CD4-positive, alpha-beta memory T cell (primary cell): ENCODE measurements at regions not wholly inside any gene's neighbourhood (a gene's known extent, or its start where the extent isn't known, plus 50 kb on each side); places are given as distances from the start of the nearest gene placed in this dataset.

Source experiments
- CTCF ChIA-PET: fragments of 350-600 bp; sonication (Branson Sonifier 250); formaldehyde crosslinking; loops from one replicate; lab custom pipeline; 2021; ENCODE audit warnings: inconsistent platforms; ENCODE audit not compliant: partially characterized antibody; lab: Charles Lee
- POLR2A ChIA-PET: fragments of 350-600 bp; sonication (Branson Sonifier 250); formaldehyde crosslinking; loops from one replicate; lab custom pipeline; 2021; ENCODE audit not compliant: partially characterized antibody; lab: Charles Lee
- DNase-seq, 5 donors: peaks; one replicate each; pipeline versions ENCODE4 v3.0.0 to v3.0.0-alpha.2; 2020 to 2022; ENCODE audit warnings: mixed read lengths in 1 of 5
- H3K27ac ChIP-seq: one replicate; pipeline ENCODE4 v1.7.0; 2013; ENCODE audit warnings: low read depth, low read length
- H3K27me3 ChIP-seq: 2 replicates; pipeline ENCODE4 v1.7.0; 2013; ENCODE audit warnings: mild to moderate bottlenecking, low read length, moderate library complexity; ENCODE audit not compliant: insufficient read depth
- H3K36me3 ChIP-seq: 2 replicates; pipeline ENCODE4 v1.7.0; 2013; ENCODE audit warnings: mild to moderate bottlenecking, low read length, moderate library complexity; ENCODE audit not compliant: insufficient read depth
- H3K4me1 ChIP-seq: 2 replicates; pipeline ENCODE4 v1.7.0; 2013; ENCODE audit warnings: mild to moderate bottlenecking, low read length, moderate library complexity; ENCODE audit not compliant: insufficient read depth
- H3K4me3 ChIP-seq, 2 donors: one replicate each; pipeline ENCODE4 v1.7.0; 2013; ENCODE audit warnings: low read length in 2 of 2, mild to moderate bottlenecking in 1 of 2
- H3K9me3 ChIP-seq, 2 donors: one replicate each; pipeline ENCODE4 v1.7.0; 2013; ENCODE audit warnings: low read length in 2 of 2, control low read depth in 1 of 2; ENCODE audit not compliant: control insufficient read depth in 1 of 2
- H3K27ac Mint-ChIP-seq, 7 donors: one replicate each; pipeline ENCODE4 v1.8.0; 2020 to 2021; ENCODE audit warnings: mixed read lengths in 7 of 7, mild to moderate bottlenecking in 6 of 7, inconsistent platforms in 3 of 7, moderate library complexity in 3 of 7
- H3K27me3 Mint-ChIP-seq, 2 donors: one replicate each; pipeline ENCODE4 v1.8.0; 2020 to 2021; ENCODE audit warnings: mixed read lengths in 2 of 2
- H3K36me3 Mint-ChIP-seq, 2 donors: one replicate each; pipeline ENCODE4 v1.8.0; 2020 to 2021; ENCODE audit warnings: mixed read lengths in 2 of 2, inconsistent platforms in 1 of 2, mild to moderate bottlenecking in 1 of 2
- H3K4me1 Mint-ChIP-seq, 4 donors: one replicate each; pipeline ENCODE4 v1.8.0; 2020 to 2021; ENCODE audit warnings: mixed read lengths in 4 of 4, mild to moderate bottlenecking in 1 of 4
- H3K4me3 Mint-ChIP-seq, 8 donors: one replicate each; pipeline ENCODE4 v1.8.0; 2020 to 2021; ENCODE audit warnings: mixed read lengths in 8 of 8, mild to moderate bottlenecking in 7 of 8, moderate library complexity in 6 of 8, inconsistent platforms in 3 of 8
- H3K9me3 Mint-ChIP-seq, 8 donors: one replicate each; pipeline ENCODE4 v1.8.0; 2020 to 2021; ENCODE audit warnings: mixed read lengths in 8 of 8, mild to moderate bottlenecking in 5 of 8, inconsistent platforms in 3 of 8, moderate library complexity in 1 of 8
- intact Hi-C: fragments of 100-400 bp; cut with micrococcal nuclease; formaldehyde crosslinking; loops from one replicate; pipeline ENCODE4 v1.15.1; 2023

- Histone ChIP-seq H3K4me1 (no peaks in the 10 kb centered on the region), H3K27ac (no peak overlapping the region), H3K27me3 (no peaks in the 10 kb centered on the region), H3K4me3 (no peak overlapping the region), H3K9me3 (no peaks in the 10 kb centered on the region), H3K36me3 (no peaks in the 10 kb centered on the region)
- POLR2A ChIA-PET, result no interaction called here
- intact Hi-C loops, result no loop called here
- H3K36me3 Mint-ChIP-seq, result no peaks in the 10 kb centered on the region
- peaks cover 0 to 2% (median 0%) of the 10 kb centered on the region in 4 donors for H3K4me1 Mint-ChIP-seq
- peaks cover 9 to 10% of the 10 kb centered on the region in 2 donors for H3K27me3 Mint-ChIP-seq
- no peak overlapping the region for H3K4me3 Mint-ChIP-seq
- no peak overlapping the region for H3K27ac Mint-ChIP-seq
- CTCF ChIA-PET, result no interaction called here
- peaks cover 0 to 3% (median 0%) of the 10 kb centered on the region in 8 donors for H3K9me3 Mint-ChIP-seq
- no peak for DNase-seq
These were observed 130.9 kb upstream of the TMEM161B start for GRCh38 chr5:88399561-88399960.

GRCh38 chr5:88398316-88398715 is 129.7 kb upstream of the TMEM161B start:
- intact Hi-C loops, result no loop called here
- no peaks in the 10 kb centered on the region for H3K36me3 Mint-ChIP-seq
- Histone ChIP-seq H3K27me3 (no peaks in the 10 kb centered on the region), H3K4me3 (no peak overlapping the region), H3K36me3 (no peaks in the 10 kb centered on the region), H3K4me1 (no peaks in the 10 kb centered on the region), H3K9me3 (no peaks in the 10 kb centered on the region), H3K27ac (no peak overlapping the region)
- no peak overlapping the region for H3K27ac Mint-ChIP-seq
- H3K4me1 Mint-ChIP-seq, result peaks cover 0 to 2% (median 0%) of the 10 kb centered on the region in 4 donors
- no peak overlapping the region for H3K4me3 Mint-ChIP-seq
- DNase-seq, result no peak
- peaks cover 0 to 3% (median 0%) of the 10 kb centered on the region in 8 donors for H3K9me3 Mint-ChIP-seq
- peaks cover 11 to 12% of the 10 kb centered on the region in 2 donors for H3K27me3 Mint-ChIP-seq
- ChIA-PET POLR2A (no interaction called here), CTCF (no interaction called here)

GRCh38 chr5:88396751-88397281 is 128.2 kb upstream of the TMEM161B start:
- Mint-ChIP-seq H3K9me3 (peaks cover 0 to 3% (median 0%) of the 10 kb centered on the region in 8 donors), H3K4me3 (no peak overlapping the region), H3K27ac (no peak overlapping the region), H3K4me1 (peaks cover 0 to 2% (median 0%) of the 10 kb centered on the region in 4 donors), H3K27me3 (peaks cover 11 to 12% of the 10 kb centered on the region in 2 donors), H3K36me3 (no peaks in the 10 kb centered on the region)
- no peaks in the 10 kb centered on the region for H3K27me3 ChIP-seq
- DNase-seq, result no peak
- no peaks in the 10 kb centered on the region for H3K9me3 ChIP-seq
- no peaks in the 10 kb centered on the region for H3K36me3 ChIP-seq
- CTCF ChIA-PET, result interaction anchor here (0.6 to 1.5 kb wide), 2 partner anchors 13 to 52 kb away, joined by 3 to 4 read pairs; no protein-coding TSS in a partner anchor
- H3K4me1 ChIP-seq, result no peaks in the 10 kb centered on the region
- no peak overlapping the region for H3K4me3 ChIP-seq
- intact Hi-C loops, result no loop called here
- H3K27ac ChIP-seq, result no peak overlapping the region
- POLR2A ChIA-PET, result no interaction called here

- Histone ChIP-seq H3K9me3 (no peaks in the 10 kb centered on the region), H3K36me3 (no peaks in the 10 kb centered on the region), H3K27ac (no peak overlapping the region), H3K27me3 (no peaks in the 10 kb centered on the region), H3K4me1 (no peaks in the 10 kb centered on the region), H3K4me3 (no peak overlapping the region)
- Mint-ChIP-seq H3K27me3 (peaks cover 10 to 11% of the 10 kb centered on the region in 2 donors), H3K4me1 (peaks cover 0 to 2% (median 0%) of the 10 kb centered on the region in 4 donors), H3K36me3 (no peaks in the 10 kb centered on the region), H3K9me3 (no peaks in the 10 kb centered on the region), H3K4me3 (no peak overlapping the region), H3K27ac (no peak overlapping the region)
- CTCF ChIA-PET, result interaction anchor here (1.5 kb wide), 1 partner anchor 51 kb away, joined by 3 read pairs; no protein-coding TSS in a partner anchor
- no peak for DNase-seq
- POLR2A ChIA-PET, result no interaction called here
- intact Hi-C loops, result no loop called here
These were observed 127.4 kb upstream of the TMEM161B start for GRCh38 chr5:88396000-88396535.

GRCh38 chr5:88395264-88395663 is 126.6 kb upstream of the TMEM161B start:
- Mint-ChIP-seq H3K36me3 (no peaks in the 10 kb centered on the region), H3K27me3 (peaks cover 10 to 12% of the 10 kb centered on the region in 2 donors)
- POLR2A ChIA-PET, result no interaction called here

GRCh38 chr5:88394536-88395175 is 126.0 kb upstream of the TMEM161B start:
- ChIA-PET POLR2A (no interaction called here), CTCF (no interaction called here)
- Mint-ChIP-seq H3K27ac (no peak overlapping the region), H3K4me1 (peaks cover 0 to 2% (median 0%) of the 10 kb centered on the region in 4 donors), H3K36me3 (no peaks in the 10 kb centered on the region), H3K4me3 (no peak overlapping the region), H3K9me3 (no peaks in the 10 kb centered on the region), H3K27me3 (peaks cover 12 to 15% of the 10 kb centered on the region in 2 donors)
- DNase-seq, result no peak
- intact Hi-C loops, result no loop called here
- Histone ChIP-seq H3K36me3 (no peaks in the 10 kb centered on the region), H3K27me3 (no peaks in the 10 kb centered on the region), H3K9me3 (no peaks in the 10 kb centered on the region), H3K4me1 (no peaks in the 10 kb centered on the region), H3K27ac (no peak overlapping the region), H3K4me3 (no peak overlapping the region)

More at GRCh38 chr5:88395264-88395663, 126.6 kb upstream of the TMEM161B start:
- H3K27ac Mint-ChIP-seq, result no peak overlapping the region
- peaks cover 0 to 2% (median 0%) of the 10 kb centered on the region in 4 donors for H3K4me1 Mint-ChIP-seq
- no peaks in the 10 kb centered on the region for H3K27me3 ChIP-seq
- no peaks in the 10 kb centered on the region for H3K36me3 ChIP-seq
- H3K4me1 ChIP-seq, result no peaks in the 10 kb centered on the region
- CTCF ChIA-PET, result no interaction called here
- no peaks in the 10 kb centered on the region for H3K9me3 Mint-ChIP-seq
- H3K9me3 ChIP-seq, result no peaks in the 10 kb centered on the region
- H3K27ac ChIP-seq, result no peak overlapping the region
- intact Hi-C loops, result no loop called here
- DNase-seq, result no peak
- H3K4me3 ChIP-seq, result no peak overlapping the region
- no peak overlapping the region for H3K4me3 Mint-ChIP-seq

- ChIA-PET POLR2A (no interaction called here), CTCF (interaction anchor here (0.9 to 1.1 kb wide), 2 partner anchors 9 to 11 kb away, joined by 3 read pairs; no protein-coding TSS in a partner anchor)
These were observed 125.3 kb upstream of the TMEM161B start for GRCh38 chr5:88393716-88394535.

More at GRCh38 chr5:88393716-88394535, 125.3 kb upstream of the TMEM161B start:
- Mint-ChIP-seq H3K9me3 (no peaks in the 10 kb centered on the region), H3K4me3 (no peak overlapping the region), H3K27me3 (peaks cover 12 to 15% of the 10 kb centered on the region in 2 donors), H3K36me3 (no peaks in the 10 kb centered on the region), H3K27ac (no peak overlapping the region), H3K4me1 (peaks cover 0 to 2% (median 0%) of the 10 kb centered on the region in 4 donors)
- no peak for DNase-seq
- intact Hi-C loops, result no loop called here
- Histone ChIP-seq H3K27me3 (no peaks in the 10 kb centered on the region), H3K4me3 (no peak overlapping the region), H3K27ac (no peak overlapping the region), H3K36me3 (no peaks in the 10 kb centered on the region), H3K4me1 (no peaks in the 10 kb centered on the region), H3K9me3 (no peaks in the 10 kb centered on the region)
